Esophagus muscularis mucosa (tissue), 4 donors: ENCODE measurements at regions not wholly inside any gene's neighbourhood (a gene's known extent, or its start where the extent isn't known, plus 50 kb on each side); places are given as distances from the start of the nearest gene placed in this dataset.

Experiments
- DNase-seq: peaks from one replicate; pipeline ENCODE4 v3.0.0-alpha.2; 2017; ENCODE audit errors: extremely low spot score
- H3K27ac ChIP-seq, 4 donors: fragments of 200-600 bp; sonication (generic); replicated peaks in 1 of 4; 1 replicate in 3 of 4; 2 replicates in 1 of 4; pipeline ENCODE4 v1.5.1; 2016 to 2019; ENCODE audit warnings: mild to moderate bottlenecking in 1 of 4
- H3K27me3 ChIP-seq, 4 donors: fragments of 200-600 bp; sonication (generic); one replicate each; pipeline versions ENCODE4 v1.5.1 to v1.6.0; 2016 to 2019
- H3K36me3 ChIP-seq, 4 donors: fragments of 200-600 bp; sonication (generic); one replicate each; pipeline ENCODE4 v1.5.1; 2016 to 2019
- H3K4me1 ChIP-seq, 4 donors: fragments of 200-600 bp; sonication (generic); one replicate each; pipeline ENCODE4 v1.5.1; 2016 to 2019
- H3K4me3 ChIP-seq, 4 donors: fragments of 200-600 bp; sonication (generic); 1 replicate in 2 of 4; 2 replicates in 2 of 4; pipeline ENCODE4 v1.5.1; 2016 to 2019; ENCODE audit warnings: mild to moderate bottlenecking in 4 of 4, moderate library complexity in 1 of 4
- H3K9me3 ChIP-seq, 4 donors: fragments of 200-600 bp; sonication (generic); 1 replicate in 3 of 4; 2 replicates in 1 of 4; pipeline ENCODE4 v1.5.1; 2016 to 2019
- CTCF ChIP-seq, 3 experiments: fragments of 200-600 bp in 2 of 3; fragments of 450-650 bp in 1 of 3; sonication (generic) in 2 of 3; IDR thresholded peaks; one replicate each; pipeline ENCODE4 v1.5.1; 2017 to 2019; ENCODE audit warnings: antibody characterized with exemption in 3 of 3, mild to moderate bottlenecking in 2 of 3, moderate library complexity in 1 of 3
- EP300 ChIP-seq: sonication (generic); formaldehyde crosslinking; IDR thresholded peaks from one replicate; pipeline ENCODE4 v1.6.1; 2017; ENCODE audit warnings: antibody characterized with exemption
- POLR2A ChIP-seq: fragments of 450-650 bp; IDR thresholded peaks from one replicate; pipeline ENCODE4 v1.6.1; 2017; ENCODE audit warnings: antibody characterized with exemption, moderate library complexity, mild to moderate bottlenecking, low read depth
- POLR2AphosphoS5 ChIP-seq, 2 donors: sonication (generic); formaldehyde crosslinking; IDR thresholded peaks; one replicate each; pipeline ENCODE4 v1.6.1; 2017; ENCODE audit warnings: antibody characterized with exemption in 2 of 2
- WGBS: methylation state at CpG from one replicate; pipeline ENCODE4 v1.1.5; 2018; 5-methylcytosine and 5-hydroxymethylcytosine counted together
- intact Hi-C: fragments of 100-400 bp; cut with DNase I; formaldehyde crosslinking; loops from one replicate; pipeline ENCODE4 v1.15.1; 2023

- Histone ChIP-seq H3K9me3 (no peaks in the 10 kb centered on the region), H3K27ac (no peak overlapping the region), H3K4me1 (peaks cover 0 to 4% (median 0%) of the 10 kb centered on the region in 4 donors), H3K4me3 (no peak overlapping the region), H3K27me3 (no peaks in the 10 kb centered on the region), H3K36me3 (no peaks in the 10 kb centered on the region)
- TF ChIP-seq EP300 (no peak), POLR2A (no peak), POLR2AphosphoS5 (IDR thresholded peaks at IDR 0.05) (no peak), CTCF (IDR thresholded peaks at IDR 0.05) (no peak)
- intact Hi-C loops: no loop called here
- no peak for DNase-seq
These were observed 617.7 kb upstream of the GRIA3 start for GRCh38 chrX:122566401-122566800.

DNA sequence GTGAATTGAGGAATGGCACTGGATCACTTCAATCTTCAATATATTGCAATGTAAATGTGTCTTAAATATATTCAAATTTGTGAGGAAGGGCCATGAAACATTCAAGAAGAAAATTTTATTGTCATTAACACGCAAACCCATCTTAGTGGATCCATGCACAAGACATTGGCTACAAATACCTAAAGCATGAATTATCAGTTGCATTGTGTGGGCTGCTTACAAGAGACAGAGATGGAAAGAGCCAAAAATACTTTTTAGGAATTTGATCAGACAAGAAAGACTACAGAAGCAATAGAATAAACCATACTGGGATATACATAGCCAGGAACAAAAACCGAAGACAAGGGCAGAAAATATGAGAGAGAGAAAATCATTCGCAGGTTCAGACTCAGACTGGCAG, 616.2 kb upstream of the GRIA3 start:
- H3K27me3 ChIP-seq: no peaks in the 10 kb centered on the region

DNA sequence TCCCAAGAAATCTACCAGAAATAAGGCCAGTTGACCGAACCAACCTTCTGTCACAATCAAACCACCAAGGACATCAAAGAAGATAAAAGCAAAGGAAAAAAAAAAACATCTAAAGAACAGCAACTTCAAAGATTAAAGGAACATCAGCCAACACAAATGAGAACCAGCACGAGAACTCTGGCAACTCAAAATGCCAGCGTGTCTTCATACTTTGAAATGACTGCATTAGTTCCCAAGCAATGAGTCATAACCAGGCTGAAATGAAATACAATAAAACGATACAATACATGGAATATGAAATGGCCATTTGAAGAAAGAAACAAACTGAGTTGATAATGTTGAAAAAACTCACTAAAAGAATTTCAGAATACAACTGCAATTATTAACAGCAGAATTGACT, 611.6 kb upstream of the GRIA3 start:
- DNase-seq: no peak
- Histone ChIP-seq H3K9me3 (no peaks in the 10 kb centered on the region), H3K27ac (no peak overlapping the region), H3K27me3 (peaks cover 0 to 4% (median 0%) of the 10 kb centered on the region in 4 donors), H3K4me1 (no peaks in the 10 kb centered on the region), H3K36me3 (no peaks in the 10 kb centered on the region), H3K4me3 (no peak overlapping the region)
- intact Hi-C loops: no loop called here
- TF ChIP-seq POLR2AphosphoS5 (IDR thresholded peaks at IDR 0.05) (no peak), CTCF (IDR thresholded peaks at IDR 0.05) (no peak), POLR2A (no peak), EP300 (no peak)
- 71% methylated on average over 4 of the region's 4 CpGs for WGBS

More for the DNA sequence above, 616.2 kb upstream of the GRIA3 start:
- intact Hi-C loops: no loop called here
- H3K9me3 ChIP-seq: no peaks in the 10 kb centered on the region
- TF ChIP-seq POLR2A (no peak), POLR2AphosphoS5 (IDR thresholded peaks at IDR 0.05) (no peak)
- no peaks in the 10 kb centered on the region for H3K36me3 ChIP-seq
- no peak overlapping the region for H3K27ac ChIP-seq
- no peak overlapping the region for H3K4me3 ChIP-seq
- H3K4me1 ChIP-seq: peaks cover 0 to 4% (median 0%) of the 10 kb centered on the region in 4 donors
- 56% methylated on average over 3 of the region's 3 CpGs for WGBS
- DNase-seq: no peak

- no peak overlapping the region for H3K27ac ChIP-seq
- intact Hi-C loops: no loop called here
- no peak for TF ChIP-seq POLR2A
- H3K4me1 ChIP-seq: no peaks in the 10 kb centered on the region
- no peaks in the 10 kb centered on the region for H3K36me3 ChIP-seq
- DNase-seq: no peak
- WGBS: 81% methylated on average over 2 of the region's 2 CpGs
- peaks cover 0 to 4% (median 0%) of the 10 kb centered on the region in 4 donors for H3K27me3 ChIP-seq
- no peaks in the 10 kb centered on the region for H3K9me3 ChIP-seq
- no peak overlapping the region for H3K4me3 ChIP-seq
These were observed 605.0 kb upstream of the GRIA3 start for GRCh38 chrX:122579036-122579435.

DNA sequence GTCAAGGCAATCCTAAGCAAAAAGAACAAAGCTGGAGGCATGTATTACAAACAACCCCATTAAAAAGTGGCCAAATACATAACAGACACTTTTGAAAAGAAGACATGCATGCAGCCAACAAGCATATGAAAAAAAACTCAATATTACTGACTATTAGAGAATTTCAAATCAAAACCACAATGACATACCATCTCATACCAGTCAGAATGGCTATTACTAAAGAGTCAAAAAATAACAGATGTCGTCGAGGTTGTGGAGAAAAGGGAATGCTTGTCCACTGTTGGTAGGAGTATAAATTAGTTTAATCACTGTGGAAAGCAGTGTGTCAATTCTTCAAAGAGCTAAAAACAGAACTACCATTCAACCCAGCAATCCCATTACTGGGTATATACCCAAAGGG, 604.6 kb upstream of the GRIA3 start:
- H3K4me3 ChIP-seq: no peak overlapping the region

More for the DNA sequence above, 604.6 kb upstream of the GRIA3 start:
- no peak for DNase-seq
- 70% methylated on average over 2 of the region's 2 CpGs for WGBS
- TF ChIP-seq CTCF (IDR thresholded peaks at IDR 0.05) (no peak), EP300 (no peak), POLR2A (no peak), POLR2AphosphoS5 (IDR thresholded peaks at IDR 0.05) (no peak)
- no peaks in the 10 kb centered on the region for H3K36me3 ChIP-seq
- no peak overlapping the region for H3K27ac ChIP-seq
- H3K4me1 ChIP-seq: no peaks in the 10 kb centered on the region
- H3K27me3 ChIP-seq: peaks cover 0 to 3% (median 0%) of the 10 kb centered on the region in 4 donors
- intact Hi-C loops: no loop called here
- no peaks in the 10 kb centered on the region for H3K9me3 ChIP-seq
